ENCODE measurements at regions not wholly inside any gene's neighbourhood (a gene's known extent, or its start where the extent isn't known, plus 50 kb on each side); places are given as distances from the start of the nearest gene placed in this dataset.

DNA sequence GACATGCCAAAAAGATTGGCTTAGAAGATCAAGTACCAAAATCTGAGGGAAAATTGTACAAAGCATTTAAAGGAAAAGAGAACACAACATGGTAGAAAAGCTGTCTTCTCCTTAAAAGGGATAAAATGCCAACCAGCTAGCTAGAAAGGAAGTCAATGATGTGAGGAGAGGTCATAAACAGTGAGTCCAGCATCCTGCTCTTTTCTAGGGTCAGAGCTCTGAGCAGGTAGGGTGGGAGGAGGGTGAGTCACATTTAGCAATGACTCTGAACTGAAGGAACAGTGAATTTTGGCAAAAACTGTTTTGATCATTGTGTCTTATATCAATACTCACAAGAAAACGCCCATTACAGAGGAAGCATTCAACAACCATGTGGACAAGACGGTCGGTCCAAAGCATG, 322.3 kb downstream of the DAD1 start:
- TF ChIP-seq POLR2A (IDR thresholded peaks at IDR 0.05) (no peak), CTCF (IDR thresholded peaks at IDR 0.05) (no peak), EP300 (IDR thresholded peaks at IDR 0.05) (no peak)
